Trophoblast cell (in vitro differentiated cells and primary cell): ENCODE measurements at regions not wholly inside any gene's neighbourhood (a gene's known extent, or its start where the extent isn't known, plus 50 kb on each side); places are given as distances from the start of the nearest gene placed in this dataset.
"Not testable (repeated sequence)": the region's sequence is repeated elsewhere in the genome, so short reads cannot be mapped to it uniquely, and the experiment has no call there.

Source experiments
- DNase-seq, 2 donors: peaks; one replicate each; pipeline ENCODE4 v3.0.0-alpha.2; 2016
- H2AFZ ChIP-seq: 2 replicates; pipeline ENCODE4 v1.6.1; 2013; ENCODE audit warnings: low read length, moderate library complexity, mild to moderate bottlenecking; ENCODE audit not compliant: insufficient read depth, poor library complexity
- H2AK5ac ChIP-seq: 2 replicates; pipeline ENCODE4 v1.6.1; 2013; ENCODE audit warnings: mild to moderate bottlenecking, low read length
- H2BK120ac ChIP-seq: 2 replicates; pipeline ENCODE4 v1.6.1; 2013; ENCODE audit warnings: low read length, mild to moderate bottlenecking, moderate library complexity; ENCODE audit not compliant: insufficient read depth, poor library complexity
- H2BK12ac ChIP-seq: 2 replicates; pipeline ENCODE4 v1.6.1; 2013; ENCODE audit warnings: mild to moderate bottlenecking, low read length, moderate library complexity
- H2BK5ac ChIP-seq: 2 replicates; pipeline ENCODE4 v1.6.1; 2013; ENCODE audit warnings: low read length, low read depth, moderate library complexity, mild to moderate bottlenecking; ENCODE audit not compliant: poor library complexity
- H3K14ac ChIP-seq: 2 replicates; pipeline ENCODE4 v1.6.1; 2013; ENCODE audit warnings: mild to moderate bottlenecking, low read length
- H3K18ac ChIP-seq: 2 replicates; pipeline ENCODE4 v1.6.1; 2013; ENCODE audit warnings: mild to moderate bottlenecking, low read length
- H3K23ac ChIP-seq: 2 replicates; pipeline ENCODE4 v1.6.1; 2013; ENCODE audit warnings: low read length
- H3K27ac ChIP-seq: 2 replicates; pipeline ENCODE4 v1.5.1; 2013; ENCODE audit warnings: low read depth, mild to moderate bottlenecking, inconsistent platforms, low read length, moderate library complexity
- H3K27me3 ChIP-seq: 2 replicates; pipeline ENCODE4 v1.6.1; 2013; ENCODE audit warnings: inconsistent platforms, mild to moderate bottlenecking, low read length, moderate library complexity; ENCODE audit not compliant: insufficient read depth
- H3K36me3 ChIP-seq, 2 experiments: 1 replicate in 1 of 2; 2 replicates in 1 of 2; pipeline ENCODE4 v1.6.1; 2013; ENCODE audit warnings: low read length in 2 of 2, mild to moderate bottlenecking in 2 of 2, moderate library complexity in 1 of 2; ENCODE audit not compliant: insufficient read depth in 2 of 2, control insufficient read depth in 1 of 2
- H3K4ac ChIP-seq: 2 replicates; pipeline ENCODE4 v1.6.1; 2013; ENCODE audit warnings: low read depth, mild to moderate bottlenecking, low read length, moderate library complexity
- H3K4me1 ChIP-seq, 2 experiments: 1 replicate in 1 of 2; 2 replicates in 1 of 2; pipeline ENCODE4 v1.6.1; 2013; ENCODE audit warnings: low read length in 2 of 2, mild to moderate bottlenecking in 2 of 2, moderate library complexity in 1 of 2; ENCODE audit not compliant: insufficient read depth in 2 of 2, control insufficient read depth in 1 of 2
- H3K4me2 ChIP-seq: 2 replicates; pipeline ENCODE4 v1.6.1; 2013; ENCODE audit warnings: inconsistent platforms, mild to moderate bottlenecking, low read length, moderate library complexity
- H3K4me3 ChIP-seq: 2 replicates; pipeline ENCODE4 v1.5.1; 2013; ENCODE audit warnings: mild to moderate bottlenecking, low read depth, low read length, inconsistent platforms
- H3K79me1 ChIP-seq: one replicate; pipeline ENCODE4 v1.6.1; 2013; ENCODE audit warnings: low read length
- H3K79me2 ChIP-seq: 2 replicates; pipeline ENCODE4 v1.6.1; 2013; ENCODE audit warnings: low read length, mild to moderate bottlenecking; ENCODE audit not compliant: control insufficient read depth, insufficient read depth, poor library complexity
- H3K9ac ChIP-seq: 2 replicates; pipeline ENCODE4 v1.6.1; 2013; ENCODE audit warnings: mild to moderate bottlenecking, low read length
- H3K9me3 ChIP-seq: 2 replicates; pipeline ENCODE4 v1.6.1; 2013; ENCODE audit warnings: low read depth, mild to moderate bottlenecking, control low read depth, inconsistent platforms, low read length; ENCODE audit not compliant: insufficient read depth
- H4K12ac ChIP-seq: 2 replicates; pipeline ENCODE4 v1.6.1; 2013; ENCODE audit warnings: low read depth, mild to moderate bottlenecking, low read length, moderate library complexity
- H4K8ac ChIP-seq: 2 replicates; pipeline ENCODE4 v1.6.1; 2013; ENCODE audit warnings: low read depth, mild to moderate bottlenecking, low read length, moderate library complexity
- H4K91ac ChIP-seq: one replicate; pipeline ENCODE4 v1.6.1; 2013; ENCODE audit warnings: low read depth, mild to moderate bottlenecking, low read length, moderate library complexity
- WGBS: extraction: QIAGEN DNeasy Blood & Tissue Kit; methylation state at CpG from one replicate; pipeline ENCODE4 v1.1.7; 2013; ENCODE audit warnings: missing lambda C conversion rate; ENCODE audit not compliant: insufficient read length, insufficient coverage; ENCODE audit errors: extremely low coverage; 5-methylcytosine and 5-hydroxymethylcytosine counted together

DNA sequence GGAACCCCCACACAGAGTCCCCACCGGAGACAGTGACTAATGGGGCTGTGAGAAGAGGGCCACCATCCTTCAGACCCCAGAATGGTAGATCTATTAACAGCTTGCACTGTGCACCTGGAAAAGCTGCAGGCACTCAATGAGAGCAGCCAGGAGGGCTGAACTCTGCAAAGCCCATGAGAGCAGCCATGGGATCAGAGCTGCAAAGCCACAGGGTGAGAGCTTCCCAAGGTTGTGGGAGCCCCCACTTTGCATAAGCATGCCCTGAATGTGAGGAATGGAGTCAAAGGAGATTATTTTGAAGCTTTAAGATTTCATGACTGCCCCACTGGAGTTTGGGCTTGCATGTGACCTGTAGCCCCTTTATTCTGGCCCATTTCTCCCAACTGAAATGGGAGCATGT is 500.9 kb downstream of the GOLGA6L6 start:
- not testable (repeated sequence) for H3K4me3 ChIP-seq, H3K79me1 ChIP-seq, H3K14ac ChIP-seq, H3K79me2 ChIP-seq, H2BK120ac ChIP-seq, H3K27ac ChIP-seq, H3K4ac ChIP-seq, H4K91ac ChIP-seq, H3K9me3 ChIP-seq, H4K12ac ChIP-seq, H3K4me1 ChIP-seq, H3K9ac ChIP-seq, H3K23ac ChIP-seq, H3K4me2 ChIP-seq, H2BK12ac ChIP-seq, H2AK5ac ChIP-seq, H4K8ac ChIP-seq, H3K27me3 ChIP-seq, H2BK5ac ChIP-seq, DNase-seq, H2AFZ ChIP-seq, H3K18ac ChIP-seq, H3K36me3 ChIP-seq
- no CpG with 5 or more reads among the region's 1 CpG for WGBS

DNA sequence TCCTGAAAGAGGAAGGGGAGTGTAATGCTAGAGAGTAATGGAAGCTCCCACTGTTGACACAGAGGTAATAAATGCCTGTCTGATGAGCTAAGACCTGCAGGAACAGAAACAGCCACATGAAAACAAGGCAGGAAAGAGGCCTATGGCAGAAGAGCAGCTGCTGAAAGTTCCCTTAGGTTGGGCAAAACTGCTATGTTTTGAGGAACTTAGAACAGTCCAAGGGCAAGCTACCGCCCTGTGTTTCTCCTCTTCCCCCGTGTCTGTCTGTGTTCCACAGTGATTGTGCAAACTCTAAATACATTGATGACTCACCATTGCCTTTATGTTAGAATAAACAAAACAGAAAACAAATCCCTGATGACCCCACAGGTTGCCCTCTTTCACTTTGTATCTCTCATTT is 516.6 kb downstream of the GOLGA6L6 start:
- H2BK5ac ChIP-seq, H3K27me3 ChIP-seq, H2AFZ ChIP-seq, H3K23ac ChIP-seq, H2BK120ac ChIP-seq, H3K79me2 ChIP-seq, H3K9ac ChIP-seq, H2AK5ac ChIP-seq, H3K36me3 ChIP-seq, H3K4ac ChIP-seq, H3K4me1 ChIP-seq, H4K12ac ChIP-seq, H4K91ac ChIP-seq, H3K79me1 ChIP-seq, H3K9me3 ChIP-seq, H3K14ac ChIP-seq, H3K18ac ChIP-seq, H2BK12ac ChIP-seq, H3K4me2 ChIP-seq, H3K4me3 ChIP-seq, H4K8ac ChIP-seq, DNase-seq, H3K27ac ChIP-seq: not testable (repeated sequence)
- no CpG with 5 or more reads among the region's 2 CpGs for WGBS

DNA sequence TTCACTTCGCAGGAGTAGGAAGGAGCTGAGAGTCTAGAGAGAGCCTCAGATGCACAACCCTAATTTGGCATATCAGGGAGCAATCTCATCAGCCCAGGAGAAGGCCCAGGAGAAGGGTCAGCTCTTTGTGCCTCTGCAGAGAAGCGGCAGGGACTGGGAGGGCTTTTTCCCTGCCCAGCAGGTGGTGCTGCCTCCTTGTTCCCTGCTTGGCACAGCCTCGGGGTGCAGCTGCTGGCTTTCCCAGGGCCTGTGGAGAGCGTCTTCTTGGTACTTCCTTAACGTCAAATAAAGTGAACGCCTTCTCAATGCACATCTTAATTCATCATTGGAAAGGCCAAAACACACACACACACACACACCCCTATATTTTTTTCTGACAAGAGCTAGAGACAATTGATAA is 519.3 kb downstream of the GOLGA6L6 start:
- H2BK120ac ChIP-seq, H3K23ac ChIP-seq, H4K12ac ChIP-seq, H3K9me3 ChIP-seq, H4K8ac ChIP-seq, H3K36me3 ChIP-seq, H3K4me3 ChIP-seq, H3K79me1 ChIP-seq, H3K4ac ChIP-seq, DNase-seq, H2BK5ac ChIP-seq, H3K27me3 ChIP-seq, H3K14ac ChIP-seq, H4K91ac ChIP-seq, H3K27ac ChIP-seq, H2AK5ac ChIP-seq, H3K9ac ChIP-seq, H2BK12ac ChIP-seq, H3K79me2 ChIP-seq, H3K4me1 ChIP-seq, H3K18ac ChIP-seq, H2AFZ ChIP-seq, H3K4me2 ChIP-seq: not testable (repeated sequence)
- no CpG with 5 or more reads among the region's 6 CpGs for WGBS

DNA sequence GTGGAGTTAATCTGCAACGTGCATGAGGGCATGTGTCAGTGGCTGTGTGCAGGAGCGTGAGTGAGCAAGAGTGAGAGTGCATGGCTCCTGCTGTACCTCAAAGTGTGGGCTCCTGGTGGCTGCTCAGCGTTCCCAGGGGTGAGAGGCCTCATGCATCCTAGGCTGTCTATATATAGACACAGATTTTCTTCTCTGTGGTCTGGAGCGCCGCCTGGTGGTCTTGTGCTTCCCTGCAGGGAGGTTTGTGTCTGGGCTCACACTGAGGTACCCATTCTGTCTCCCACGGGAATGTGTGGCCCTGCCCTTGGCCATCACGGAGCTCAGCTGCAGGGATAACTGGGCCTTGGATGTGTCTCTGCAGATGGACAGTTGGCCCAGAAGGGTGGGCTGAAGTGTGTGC is 520.2 kb downstream of the GOLGA6L6 start:
- not testable (repeated sequence) for H4K8ac ChIP-seq, H3K18ac ChIP-seq, H2BK5ac ChIP-seq, H3K23ac ChIP-seq, H3K36me3 ChIP-seq, H3K4me2 ChIP-seq, H3K14ac ChIP-seq, DNase-seq, H2BK12ac ChIP-seq, H3K4ac ChIP-seq, H3K4me3 ChIP-seq, H2AK5ac ChIP-seq, H3K9ac ChIP-seq, H3K79me1 ChIP-seq, H4K91ac ChIP-seq, H2BK120ac ChIP-seq, H3K27ac ChIP-seq, H3K9me3 ChIP-seq, H2AFZ ChIP-seq, H3K4me1 ChIP-seq, H4K12ac ChIP-seq, H3K79me2 ChIP-seq, H3K27me3 ChIP-seq
- WGBS = no CpG with 5 or more reads among the region's 7 CpGs
